Endothelial cell of hepatic sinusoid (primary cell): ENCODE measurements at regions not wholly inside any gene's neighbourhood (a gene's known extent, or its start where the extent isn't known, plus 50 kb on each side); places are given as distances from the start of the nearest gene placed in this dataset.

Source experiments
- in situ Hi-C: cut with HindIII; loops from 2 replicates; pipeline ENCODE4 v1.10.0; 2017; ENCODE audit warnings: low sequenced_read_pairs

- in situ Hi-C loops, result loop anchor here (5.0 kb wide), 2 partner anchors 74 to 86 kb away; no protein-coding TSS in a partner anchor
Measured at GRCh38 chrX:69232945-69233344, 67.7 kb upstream of the PJA1 start.

GRCh38 chrX:69231903-69232302 is 66.7 kb upstream of the PJA1 start:
- in situ Hi-C loops, result loop anchor here (5.0 kb wide), 2 partner anchors 75 to 85 kb away; no protein-coding TSS in a partner anchor

GRCh38 chrX:69229436-69229835 is 64.2 kb upstream of the PJA1 start:
- in situ Hi-C loops, result no loop called here

DNA sequence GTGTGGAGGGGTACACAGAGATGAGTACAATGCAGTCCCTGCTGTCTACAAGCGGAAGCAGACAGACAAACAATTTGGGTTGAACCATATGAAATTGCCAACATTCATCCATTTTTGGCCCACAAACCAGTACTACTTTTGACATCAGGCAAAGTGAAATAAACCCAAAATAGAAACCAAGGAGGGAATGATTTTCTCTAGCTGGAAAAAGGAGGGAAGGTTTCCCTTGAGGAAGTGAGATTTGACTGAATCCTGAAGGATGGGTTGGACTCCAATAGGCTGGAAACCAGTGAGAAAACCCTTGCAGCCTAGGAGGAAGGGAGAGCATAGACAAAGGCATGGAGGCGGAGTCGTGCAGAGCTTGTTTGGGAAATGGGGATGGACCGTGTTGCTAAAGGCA is 63.5 kb upstream of the PJA1 start:
- in situ Hi-C loops, result no loop called here

DNA sequence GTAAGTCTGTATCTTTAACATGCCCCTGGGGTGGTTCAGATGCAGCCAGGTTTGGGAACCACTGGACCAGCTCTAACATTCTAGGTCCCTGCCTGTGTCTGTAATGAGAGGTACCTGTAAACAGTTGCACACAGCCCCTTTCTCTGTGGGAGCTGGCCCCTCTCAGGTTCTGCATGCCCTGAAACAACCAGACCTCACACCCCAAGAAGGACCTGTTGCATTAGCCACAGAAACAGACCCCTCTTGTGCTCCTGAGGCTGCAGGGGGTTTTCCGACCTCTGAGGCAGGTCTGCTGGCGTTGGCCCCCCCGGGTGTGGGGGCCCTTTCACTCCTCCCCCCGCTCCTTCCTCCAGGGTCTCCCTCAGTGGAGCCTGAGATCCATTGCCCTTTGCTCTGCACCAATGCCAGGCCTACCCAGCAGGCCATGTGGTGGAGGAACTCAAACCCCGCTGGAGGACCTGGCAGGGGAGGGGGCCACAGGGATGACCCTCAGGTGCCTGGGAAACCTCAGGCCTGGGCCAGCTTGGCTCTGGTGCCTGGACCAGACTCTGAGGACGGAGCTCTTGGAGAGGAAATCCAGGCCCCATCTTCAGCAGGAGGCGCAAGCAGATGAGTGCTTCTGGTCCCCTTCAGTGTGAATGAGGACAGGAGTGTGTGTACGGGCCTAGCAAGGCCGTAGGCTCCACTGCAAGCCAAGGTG is 61.4 kb upstream of the PJA1 start:
- in situ Hi-C loops, result no loop called here

DNA sequence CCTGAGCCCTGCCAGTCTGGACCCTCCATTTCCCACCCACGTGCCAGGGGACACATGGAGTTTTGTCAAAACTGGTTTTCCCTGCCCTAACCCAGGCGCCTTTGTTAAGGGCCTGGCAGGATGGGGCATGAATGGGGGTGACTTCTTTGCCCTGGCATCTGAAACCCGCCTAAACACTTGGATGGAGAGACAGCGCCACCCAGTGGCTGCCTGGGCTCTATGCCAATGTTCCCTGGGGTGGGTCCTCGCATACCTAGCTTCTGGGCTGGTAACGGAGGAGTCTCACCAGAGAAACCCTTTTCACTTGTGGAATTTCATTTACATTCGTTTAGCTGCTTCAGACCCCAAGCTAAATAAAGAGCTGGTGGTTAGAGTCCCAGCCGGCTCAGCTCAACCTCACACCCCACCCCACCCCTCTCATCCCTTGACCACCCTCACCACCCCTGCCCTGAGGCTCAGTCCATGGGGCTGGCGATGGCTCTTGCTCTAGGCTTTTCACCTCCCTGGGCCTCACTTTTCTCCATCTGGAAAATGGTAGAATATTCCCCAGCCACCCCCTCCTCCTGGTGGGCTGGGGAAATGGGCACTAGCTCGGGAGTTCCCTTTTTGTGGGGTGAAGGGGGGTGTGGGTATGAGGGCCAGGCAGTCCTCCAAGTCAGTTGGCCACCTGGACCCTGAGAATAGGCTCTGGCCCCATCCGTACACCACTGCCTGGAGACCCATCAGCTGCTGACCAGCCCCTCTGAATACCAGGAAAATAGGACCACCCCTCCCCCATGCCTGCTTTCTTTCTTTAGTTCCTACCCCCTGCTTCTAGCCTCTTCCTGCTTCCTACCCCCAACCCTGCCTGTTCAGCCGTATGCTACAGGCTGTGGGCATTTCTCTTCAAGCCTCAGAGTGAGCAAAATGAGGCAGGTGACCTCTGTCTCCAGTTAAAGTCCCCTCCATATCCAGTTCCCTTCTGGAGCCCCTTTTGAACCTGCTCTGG is 57.1 kb upstream of the PJA1 start:
- in situ Hi-C loops, result loop anchor here (25.0 kb wide), 1 partner anchor 110 kb away; no protein-coding TSS in a partner anchor

DNA sequence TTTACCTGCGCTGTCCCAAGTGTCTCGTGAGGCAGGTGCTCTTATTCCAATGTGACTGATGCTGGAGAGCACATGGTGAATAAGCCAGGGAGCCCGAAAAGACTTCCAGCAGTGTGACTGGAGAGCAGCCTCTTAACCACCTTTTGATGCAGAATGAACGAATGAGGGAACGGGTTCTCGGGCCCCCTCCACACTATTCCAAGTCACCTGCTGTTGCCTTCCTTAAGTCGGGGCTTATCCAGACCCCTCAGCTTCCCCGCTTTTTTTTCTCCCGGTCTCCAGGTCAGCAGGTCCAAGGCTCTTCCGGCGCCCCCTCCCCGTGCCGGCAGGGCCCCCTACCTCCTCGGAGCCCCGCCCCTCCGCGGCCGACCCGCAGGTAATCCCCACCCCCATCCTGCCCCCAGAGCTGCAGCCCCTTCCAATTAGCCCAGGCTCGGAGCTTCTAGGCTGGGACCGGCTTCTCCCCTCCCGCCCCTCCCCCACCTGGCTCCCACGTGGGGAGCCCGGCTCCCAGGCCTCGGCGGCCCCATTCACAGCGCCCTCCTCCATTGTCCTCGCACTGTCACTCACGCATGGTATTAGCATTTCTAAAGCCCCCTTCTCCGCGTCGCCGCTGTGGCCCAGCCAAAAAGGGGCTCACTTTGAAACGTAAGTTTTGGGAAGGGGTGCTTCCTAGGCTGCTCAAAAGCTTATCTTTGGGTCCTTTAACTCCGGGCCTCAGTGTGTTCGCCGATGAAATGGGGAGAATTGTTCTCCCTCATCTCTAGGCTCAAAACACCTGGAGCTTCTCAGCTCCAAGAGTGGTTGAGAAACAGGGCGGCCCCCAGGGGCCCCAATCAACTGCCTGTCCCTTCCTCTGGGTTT is 56.2 kb upstream of the PJA1 start:
- in situ Hi-C loops, result loop anchor here (25.0 kb wide), 1 partner anchor 109 kb away; no protein-coding TSS in a partner anchor

GRCh38 chrX:69218407-69218997 is 53.2 kb upstream of the PJA1 start:
- in situ Hi-C loops, result loop anchor here (25.0 kb wide), 1 partner anchor 106 kb away; no protein-coding TSS in a partner anchor

DNA sequence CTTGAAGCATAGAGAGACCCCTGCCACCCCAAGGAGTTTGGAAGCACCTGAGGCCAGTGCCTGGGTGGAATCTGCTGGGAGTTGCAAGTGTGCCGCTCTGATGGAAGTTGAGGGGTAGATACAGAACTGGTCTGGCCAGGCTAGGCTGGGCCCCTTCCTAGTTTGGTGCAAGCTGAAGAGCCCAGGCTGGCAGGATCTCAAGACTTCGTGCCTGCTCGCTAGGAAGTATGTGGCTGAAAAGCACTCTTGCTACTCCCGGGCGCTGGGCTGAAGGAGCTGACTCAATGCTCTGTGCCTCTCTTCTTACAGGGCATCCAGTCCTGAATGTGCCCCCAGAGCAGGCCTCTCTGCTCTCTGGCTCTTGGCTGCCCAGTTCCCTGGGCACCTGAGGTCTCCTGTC is 51.7 kb upstream of the PJA1 start:
- in situ Hi-C loops, result loop anchor here (25.0 kb wide), 1 partner anchor 105 kb away; no protein-coding TSS in a partner anchor

DNA sequence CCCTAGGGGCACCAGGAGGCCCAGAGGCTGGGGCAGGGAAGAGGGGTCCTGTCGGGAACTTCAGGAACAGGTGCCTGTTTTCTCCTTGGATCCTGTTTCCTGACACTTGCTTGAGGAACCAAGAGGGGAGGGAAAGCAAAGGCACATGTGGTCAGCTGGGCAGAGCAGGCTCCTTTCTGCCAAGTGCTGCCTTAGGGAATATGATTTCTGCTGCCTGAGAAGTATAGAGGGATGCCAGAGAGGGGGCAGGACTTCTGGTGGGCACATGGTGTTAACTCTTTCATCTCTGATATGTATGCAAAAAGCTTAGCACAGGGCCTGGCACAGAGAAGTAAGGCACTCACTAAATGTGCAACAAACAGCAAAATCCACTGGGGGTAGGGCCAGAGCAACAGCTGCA is 51.2 kb upstream of the PJA1 start:
- in situ Hi-C loops, result loop anchor here (25.0 kb wide), 1 partner anchor 104 kb away; no protein-coding TSS in a partner anchor

DNA sequence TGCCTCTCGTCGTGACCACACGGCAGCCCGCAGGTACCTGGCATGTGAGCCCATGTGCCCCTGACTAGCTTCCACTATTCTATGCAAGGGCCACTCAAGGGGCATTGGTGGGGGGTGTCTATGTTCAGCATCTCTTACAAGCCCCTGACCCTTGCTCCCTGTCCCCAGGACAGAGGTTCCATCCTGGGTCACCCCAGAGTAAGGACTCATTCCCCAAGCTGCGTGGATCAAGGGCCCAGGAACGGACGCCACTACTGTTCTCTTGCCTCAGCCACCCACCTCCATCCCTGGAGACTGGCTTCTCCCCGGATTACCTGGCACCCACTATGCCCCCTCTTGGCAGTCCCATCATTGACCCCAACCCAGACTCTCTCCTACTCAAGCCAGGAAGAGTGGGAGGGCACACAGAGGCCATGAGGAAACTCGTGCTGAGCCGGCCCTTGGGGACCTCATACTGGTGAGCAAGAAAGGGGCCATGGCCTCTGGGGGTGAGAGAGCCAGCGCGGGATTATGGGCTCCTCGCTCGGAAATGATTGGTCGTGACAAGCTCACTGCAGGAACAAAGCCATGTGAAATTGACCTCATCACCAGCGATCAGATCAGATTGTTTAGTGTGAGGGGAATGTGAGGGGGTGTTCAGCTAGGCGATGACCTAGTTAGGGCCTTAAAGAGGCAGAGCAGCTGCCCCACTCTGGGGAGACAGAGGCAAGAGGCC is 50.1 kb upstream of the PJA1 start:
- in situ Hi-C loops, result loop anchor here (25.0 kb wide), 1 partner anchor 103 kb away; no protein-coding TSS in a partner anchor
